ENCODE measurements at regions not wholly inside any gene's neighbourhood (a gene's known extent, or its start where the extent isn't known, plus 50 kb on each side); places are given as distances from the start of the nearest gene placed in this dataset.
"Not testable (repeated sequence)": the region's sequence is repeated elsewhere in the genome, so short reads cannot be mapped to it uniquely, and the experiment has no call there.

- peak overlapping the region; percentile 32 to 70 (median 48) for H3K27ac ChIP-seq
- H3K36me3 ChIP-seq: no peaks in the 10 kb centered on the region
- in situ Hi-C loops (cut with MboI; ENCODE audit: low sequenced_read_pairs in 4 of 4) (no loop called here), intact Hi-C loops (cut with DNase I; ENCODE audit: low total_unique reads) (no loop called here)
- H3K4me1 ChIP-seq: peaks cover 0 to 5% of the 10 kb centered on the region in 2 donors
- H3K9me3 ChIP-seq: no peaks in the 10 kb centered on the region
- H3K27me3 ChIP-seq: no peaks in the 10 kb centered on the region
- DNase-seq (peak in 1 of 2 donors; percentile 17), ATAC-seq (peak; percentile 62 to 69)
- TF ChIP-seq, protein P1, sequence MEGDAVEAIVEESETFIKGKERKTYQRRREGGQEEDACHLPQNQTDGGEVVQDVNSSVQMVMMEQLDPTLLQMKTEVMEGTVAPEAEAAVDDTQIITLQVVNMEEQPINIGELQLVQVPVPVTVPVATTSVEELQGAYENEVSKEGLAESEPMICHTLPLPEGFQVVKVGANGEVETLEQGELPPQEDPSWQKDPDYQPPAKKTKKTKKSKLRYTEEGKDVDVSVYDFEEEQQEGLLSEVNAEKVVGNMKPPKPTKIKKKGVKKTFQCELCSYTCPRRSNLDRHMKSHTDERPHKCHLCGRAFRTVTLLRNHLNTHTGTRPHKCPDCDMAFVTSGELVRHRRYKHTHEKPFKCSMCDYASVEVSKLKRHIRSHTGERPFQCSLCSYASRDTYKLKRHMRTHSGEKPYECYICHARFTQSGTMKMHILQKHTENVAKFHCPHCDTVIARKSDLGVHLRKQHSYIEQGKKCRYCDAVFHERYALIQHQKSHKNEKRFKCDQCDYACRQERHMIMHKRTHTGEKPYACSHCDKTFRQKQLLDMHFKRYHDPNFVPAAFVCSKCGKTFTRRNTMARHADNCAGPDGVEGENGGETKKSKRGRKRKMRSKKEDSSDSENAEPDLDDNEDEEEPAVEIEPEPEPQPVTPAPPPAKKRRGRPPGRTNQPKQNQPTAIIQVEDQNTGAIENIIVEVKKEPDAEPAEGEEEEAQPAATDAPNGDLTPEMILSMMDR (IDR thresholded peaks at IDR 0.05 in 4 of 5, conservative IDR thresholded peaks at IDR 0.05 in 1 of 5): no peak
- TF ChIP-seq POLR2A (IDR thresholded peaks at IDR 0.05): peak in 1 of 2 donors; percentile 22
- no peak overlapping the region for H3K4me3 ChIP-seq
Measured at GRCh38 chr2:8380026-8380425, 301.8 kb upstream of the ID2 start.

- peak overlapping the region; percentile 32 to 70 (median 48) for H3K27ac ChIP-seq
- in situ Hi-C loops (cut with MboI; ENCODE audit: low sequenced_read_pairs in 4 of 4): no loop called here
- TF ChIP-seq, protein P1 (IDR thresholded peaks at IDR 0.05 in 4 of 5, conservative IDR thresholded peaks at IDR 0.05 in 1 of 5): no peak
- no peak for TF ChIP-seq POLR2A (IDR thresholded peaks at IDR 0.05)
- H3K4me1 ChIP-seq: peaks cover 0 to 5% of the 10 kb centered on the region in 2 donors
- intact Hi-C loops (cut with DNase I; ENCODE audit: low total_unique reads): no loop called here
- no peaks in the 10 kb centered on the region for H3K36me3 ChIP-seq
- H3K27me3 ChIP-seq: no peaks in the 10 kb centered on the region
- no peak for DNase-seq
- no peak overlapping the region for H3K4me3 ChIP-seq
- no peak for ATAC-seq
- H3K9me3 ChIP-seq: no peaks in the 10 kb centered on the region
Measured at GRCh38 chr2:8380566-8380965, 301.3 kb upstream of the ID2 start.

DNA sequence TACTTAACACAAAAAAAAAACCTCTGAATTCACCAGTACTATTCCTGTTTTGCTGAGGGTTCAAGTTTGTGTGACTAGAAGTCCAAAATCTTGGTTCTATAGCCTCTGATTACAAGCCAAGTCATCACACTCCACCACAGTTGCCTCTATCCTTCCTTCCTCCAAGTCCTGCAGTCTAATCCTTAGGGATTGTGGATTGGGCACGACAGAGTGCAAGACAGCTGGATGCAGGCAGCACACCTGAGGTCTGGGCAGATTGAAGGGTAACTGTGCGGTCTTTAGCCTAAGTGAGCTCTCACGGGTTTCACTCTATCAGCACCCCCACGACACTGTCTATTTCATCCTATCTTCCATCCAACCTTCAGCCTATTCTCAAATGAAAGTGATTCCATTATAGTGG, 299.4 kb upstream of the ID2 start:
- DNase-seq (no peak), ATAC-seq (no peak)
- in situ Hi-C loops (cut with MboI; ENCODE audit: low sequenced_read_pairs in 4 of 4): no loop called here

DNA sequence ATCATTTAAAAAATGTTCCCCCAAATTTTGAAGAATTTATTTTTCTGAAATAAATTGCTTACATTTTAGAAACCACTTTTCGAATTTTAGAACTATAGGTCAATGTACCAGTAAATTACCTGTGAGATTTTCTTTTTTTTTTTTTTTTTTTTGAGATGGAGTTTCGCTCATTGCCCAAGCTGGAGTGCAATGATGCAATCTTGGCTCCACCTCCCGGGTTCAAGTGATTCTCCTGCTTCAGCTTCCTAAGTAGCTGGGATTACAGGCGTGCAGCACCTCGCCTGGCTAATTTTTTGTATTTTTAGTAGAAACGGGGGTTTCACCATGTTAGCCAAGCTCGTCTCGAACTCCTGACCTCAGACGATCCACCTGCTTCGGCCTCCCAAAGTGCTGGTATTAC, 295.1 kb upstream of the ID2 start:
- H3K27me3 ChIP-seq; ATAC-seq; H3K36me3 ChIP-seq; H3K27ac ChIP-seq; intact Hi-C loops (cut with DNase I; ENCODE audit: low total_unique reads); H3K4me1 ChIP-seq; in situ Hi-C loops (cut with MboI; ENCODE audit: low sequenced_read_pairs in 4 of 4); DNase-seq; H3K4me3 ChIP-seq; H3K9me3 ChIP-seq: not testable (repeated sequence)

More for the DNA sequence above, 299.4 kb upstream of the ID2 start:
- TF ChIP-seq, protein P1 (IDR thresholded peaks at IDR 0.05 in 4 of 5, conservative IDR thresholded peaks at IDR 0.05 in 1 of 5): no peak
- TF ChIP-seq POLR2A (IDR thresholded peaks at IDR 0.05): no peak
- Histone ChIP-seq H3K4me1 (peaks cover 0 to 5% of the 10 kb centered on the region in 2 donors), H3K27ac (no peak overlapping the region), H3K4me3 (no peak overlapping the region), H3K27me3 (no peaks in the 10 kb centered on the region), H3K9me3 (no peaks in the 10 kb centered on the region), H3K36me3 (no peaks in the 10 kb centered on the region)
- intact Hi-C loops (cut with DNase I; ENCODE audit: low total_unique reads): no loop called here

- TF ChIP-seq, protein P1 (IDR thresholded peaks at IDR 0.05 in 4 of 5, conservative IDR thresholded peaks at IDR 0.05 in 1 of 5): no peak
- no peak for TF ChIP-seq POLR2A (IDR thresholded peaks at IDR 0.05)
- intact Hi-C loops (cut with DNase I; ENCODE audit: low total_unique reads) (no loop called here), in situ Hi-C loops (cut with MboI; ENCODE audit: low sequenced_read_pairs in 4 of 4) (no loop called here)
Measured at GRCh38 chr2:8388781-8389180, 293.1 kb upstream of the ID2 start.

More at GRCh38 chr2:8388781-8389180, 293.1 kb upstream of the ID2 start:
- no peaks in the 10 kb centered on the region for H3K4me1 ChIP-seq
- no peaks in the 10 kb centered on the region for H3K9me3 ChIP-seq
- no peak for DNase-seq
- no peak overlapping the region for H3K4me3 ChIP-seq
- no peak overlapping the region for H3K27ac ChIP-seq
- H3K36me3 ChIP-seq: no peaks in the 10 kb centered on the region
- H3K27me3 ChIP-seq: no peaks in the 10 kb centered on the region
- no peak for ATAC-seq
